ENCODE measurements at regions not wholly inside any gene's neighbourhood (a gene's known extent, or its start where the extent isn't known, plus 50 kb on each side); places are given as distances from the start of the nearest gene placed in this dataset.
"Not testable (repeated sequence)": the region's sequence is repeated elsewhere in the genome, so short reads cannot be mapped to it uniquely, and the experiment has no call there.

DNA sequence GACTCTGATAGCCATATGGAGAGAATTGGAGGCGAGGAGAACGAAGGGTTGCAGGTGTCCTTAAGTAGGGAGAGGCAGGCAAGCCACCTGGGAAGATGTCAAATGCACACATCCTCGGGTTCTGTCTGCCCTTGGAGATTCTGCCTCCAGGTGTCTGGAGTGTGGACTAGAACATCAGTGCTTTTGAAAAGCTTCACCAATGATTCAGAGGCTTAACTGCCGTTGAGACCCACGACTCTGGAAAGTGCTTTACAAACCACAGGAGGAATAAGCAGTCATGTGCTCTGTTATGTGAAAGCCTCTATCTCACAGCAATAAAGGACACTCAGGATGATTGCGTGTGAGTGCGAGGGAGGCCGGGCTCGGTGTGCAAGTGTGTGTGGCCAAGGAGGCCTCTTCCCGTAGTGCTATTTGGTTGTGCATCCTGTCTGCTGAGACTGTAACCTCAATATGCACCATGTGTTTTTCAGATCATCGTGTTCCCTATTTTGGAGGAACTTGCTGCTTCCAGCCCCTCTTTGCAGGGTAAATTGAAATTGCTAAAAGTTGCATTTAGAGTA is 100.9 kb downstream of the TBC1D26 start:
- not testable (repeated sequence) for TF ChIP-seq POLR2AphosphoS5 (IDR thresholded peaks at IDR 0.05; ENCODE audit: borderline replicate concordance, low read depth, low read length); EZH2 (IDR thresholded peaks at IDR 0.05); FOXP2 (optimal IDR thresholded peaks at IDR 0.05; ENCODE audit: control extremely low read depth, extremely low read length, insufficient read depth)
